GM12872 (cell line): ENCODE measurements at regions not wholly inside any gene's neighbourhood (a gene's known extent, or its start where the extent isn't known, plus 50 kb on each side); places are given as distances from the start of the nearest gene placed in this dataset.

Source experiments
- CTCF ChIP-seq: IDR thresholded peaks from 3 replicates; pipeline ENCODE4 v1.5.1; 2011; ENCODE audit warnings: low read depth, mild to moderate bottlenecking, low read length, moderate library complexity; ENCODE audit not compliant: insufficient read depth

GRCh38 chr2:241964133-241964532 is 94.6 kb downstream of the RTP5 start:
- no peak for TF ChIP-seq CTCF

- no peak for TF ChIP-seq CTCF
Observed at GRCh38 chr2:241965931-241966412, 96.4 kb downstream of the RTP5 start.

GRCh38 chr2:241966647-241967466 is 97.3 kb downstream of the RTP5 start:
- no peak for TF ChIP-seq CTCF

- no peak for TF ChIP-seq CTCF
Observed at GRCh38 chr2:241967467-241968144, 98.1 kb downstream of the RTP5 start.

- no peak for TF ChIP-seq CTCF
Observed at GRCh38 chr2:241968417-241968816, 98.9 kb downstream of the RTP5 start.

- TF ChIP-seq CTCF = no peak
Observed at GRCh38 chr2:241970716-241971115, 101.2 kb downstream of the RTP5 start.

GRCh38 chr2:241974096-241974495 is 104.6 kb downstream of the RTP5 start:
- no peak for TF ChIP-seq CTCF
